ENCODE measurements at regions not wholly inside any gene's neighbourhood (a gene's known extent, or its start where the extent isn't known, plus 50 kb on each side); places are given as distances from the start of the nearest gene placed in this dataset.

- Mint-ChIP-seq H3K36me3 (ENCODE audit: low read depth) (no peaks in the 10 kb centered on the region), H3K4me1 (ENCODE audit: low read depth) (no peaks in the 10 kb centered on the region), H3K27ac (no peak overlapping the region), H3K27me3 (ENCODE audit: low read depth) (no peaks in the 10 kb centered on the region), H3K9me3 (ENCODE audit: insufficient read depth) (no peaks in the 10 kb centered on the region), H3K4me3 (no peak overlapping the region)
- no peak for DNase-seq
- POLR2A ChIA-PET: no interaction called here
- ATAC-seq: no peak
- CTCF ChIA-PET: no interaction called here
These were observed 129.3 kb upstream of the SMIM21 start for GRCh38 chr18:75556841-75557240.

- Mint-ChIP-seq H3K9me3 (ENCODE audit: insufficient read depth) (no peaks in the 10 kb centered on the region), H3K27me3 (ENCODE audit: low read depth) (no peaks in the 10 kb centered on the region), H3K27ac (no peak overlapping the region), H3K4me1 (ENCODE audit: low read depth) (no peaks in the 10 kb centered on the region), H3K4me3 (no peak overlapping the region), H3K36me3 (ENCODE audit: low read depth) (no peaks in the 10 kb centered on the region)
- ATAC-seq: no peak
- CTCF ChIA-PET: no interaction called here
- POLR2A ChIA-PET: no interaction called here
- no peak for DNase-seq
These were observed 127.2 kb upstream of the SMIM21 start for GRCh38 chr18:75554644-75555185.

GRCh38 chr18:75554176-75554575, 126.7 kb upstream of the SMIM21 start:
- ChIA-PET POLR2A (interaction anchor here (0.5 kb wide), 1 partner anchor 485 kb away, joined by 7 read pairs; no protein-coding TSS in a partner anchor), CTCF (no interaction called here)
- Mint-ChIP-seq H3K36me3 (ENCODE audit: low read depth) (no peaks in the 10 kb centered on the region), H3K4me1 (ENCODE audit: low read depth) (no peaks in the 10 kb centered on the region), H3K27me3 (ENCODE audit: low read depth) (no peaks in the 10 kb centered on the region), H3K4me3 (no peak overlapping the region), H3K27ac (no peak overlapping the region), H3K9me3 (ENCODE audit: insufficient read depth) (no peaks in the 10 kb centered on the region)
- no peak for ATAC-seq
- no peak for DNase-seq

- Mint-ChIP-seq H3K27ac (no peak overlapping the region), H3K36me3 (ENCODE audit: low read depth) (no peaks in the 10 kb centered on the region), H3K4me3 (no peak overlapping the region), H3K9me3 (ENCODE audit: insufficient read depth) (no peaks in the 10 kb centered on the region), H3K27me3 (ENCODE audit: low read depth) (no peaks in the 10 kb centered on the region), H3K4me1 (ENCODE audit: low read depth) (no peaks in the 10 kb centered on the region)
- no peak for DNase-seq
- ChIA-PET POLR2A (no interaction called here), CTCF (no interaction called here)
- no peak for ATAC-seq
These were observed 125.5 kb upstream of the SMIM21 start for GRCh38 chr18:75553021-75553420.

GRCh38 chr18:75551071-75551470, 123.6 kb upstream of the SMIM21 start:
- ChIA-PET POLR2A (no interaction called here), CTCF (no interaction called here)
- no peaks in the 10 kb centered on the region for H3K27me3 Mint-ChIP-seq (ENCODE audit: low read depth)
- H3K4me1 Mint-ChIP-seq (ENCODE audit: low read depth): no peaks in the 10 kb centered on the region
- no peaks in the 10 kb centered on the region for H3K9me3 Mint-ChIP-seq (ENCODE audit: insufficient read depth)
- no peak for ATAC-seq
- H3K36me3 Mint-ChIP-seq (ENCODE audit: low read depth): no peaks in the 10 kb centered on the region
- H3K27ac Mint-ChIP-seq: no peak overlapping the region
- H3K4me3 Mint-ChIP-seq: no peak overlapping the region
- no peak for DNase-seq

GRCh38 chr18:75548353-75548905, 120.9 kb upstream of the SMIM21 start:
- Mint-ChIP-seq H3K36me3 (ENCODE audit: low read depth) (no peaks in the 10 kb centered on the region), H3K27ac (no peak overlapping the region), H3K27me3 (ENCODE audit: low read depth) (no peaks in the 10 kb centered on the region), H3K4me3 (no peak overlapping the region), H3K9me3 (ENCODE audit: insufficient read depth) (no peaks in the 10 kb centered on the region), H3K4me1 (ENCODE audit: low read depth) (no peaks in the 10 kb centered on the region)
- CTCF ChIA-PET: no interaction called here
- no peak for ATAC-seq
- POLR2A ChIA-PET: no interaction called here
- DNase-seq: no peak

- CTCF ChIA-PET: no interaction called here
- ATAC-seq: no peak
These were observed 119.5 kb upstream of the SMIM21 start for GRCh38 chr18:75546964-75547363.

GRCh38 chr18:75545189-75545588, 117.7 kb upstream of the SMIM21 start:
- Mint-ChIP-seq H3K9me3 (ENCODE audit: insufficient read depth) (no peaks in the 10 kb centered on the region), H3K4me1 (ENCODE audit: low read depth) (no peaks in the 10 kb centered on the region), H3K27ac (no peak overlapping the region), H3K4me3 (no peak overlapping the region), H3K27me3 (ENCODE audit: low read depth) (peaks cover 7% of the 10 kb centered on the region), H3K36me3 (ENCODE audit: low read depth) (no peaks in the 10 kb centered on the region)
- ATAC-seq (no peak), DNase-seq (no peak)
- ChIA-PET POLR2A (no interaction called here), CTCF (no interaction called here)

More at GRCh38 chr18:75546964-75547363, 119.5 kb upstream of the SMIM21 start:
- Mint-ChIP-seq H3K9me3 (ENCODE audit: insufficient read depth) (no peaks in the 10 kb centered on the region), H3K36me3 (ENCODE audit: low read depth) (no peaks in the 10 kb centered on the region), H3K4me3 (no peak overlapping the region), H3K4me1 (ENCODE audit: low read depth) (no peaks in the 10 kb centered on the region), H3K27me3 (ENCODE audit: low read depth) (peaks cover 4% of the 10 kb centered on the region), H3K27ac (no peak overlapping the region)
- POLR2A ChIA-PET: no interaction called here
- no peak for DNase-seq

GRCh38 chr18:75544496-75544895, 117.0 kb upstream of the SMIM21 start:
- no peak overlapping the region for H3K27ac Mint-ChIP-seq
- POLR2A ChIA-PET: no interaction called here
- ATAC-seq: no peak
- H3K27me3 Mint-ChIP-seq (ENCODE audit: low read depth): peaks cover 7% of the 10 kb centered on the region
- CTCF ChIA-PET: no interaction called here
- H3K4me3 Mint-ChIP-seq: no peak overlapping the region
- no peaks in the 10 kb centered on the region for H3K36me3 Mint-ChIP-seq (ENCODE audit: low read depth)
- H3K4me1 Mint-ChIP-seq (ENCODE audit: low read depth): no peaks in the 10 kb centered on the region
- DNase-seq: no peak
- H3K9me3 Mint-ChIP-seq (ENCODE audit: insufficient read depth): no peaks in the 10 kb centered on the region

- ChIA-PET CTCF (no interaction called here), POLR2A (no interaction called here)
- peaks cover 7% of the 10 kb centered on the region for H3K27me3 Mint-ChIP-seq (ENCODE audit: low read depth)
- no peaks in the 10 kb centered on the region for H3K9me3 Mint-ChIP-seq (ENCODE audit: insufficient read depth)
- ATAC-seq (no peak), DNase-seq (no peak)
- H3K4me3 Mint-ChIP-seq: no peak overlapping the region
- no peaks in the 10 kb centered on the region for H3K4me1 Mint-ChIP-seq (ENCODE audit: low read depth)
- no peaks in the 10 kb centered on the region for H3K36me3 Mint-ChIP-seq (ENCODE audit: low read depth)
- H3K27ac Mint-ChIP-seq: no peak overlapping the region
These were observed 116.6 kb upstream of the SMIM21 start for GRCh38 chr18:75544051-75544481.

GRCh38 chr18:75538727-75539126, 111.2 kb upstream of the SMIM21 start:
- ChIA-PET CTCF (no interaction called here), POLR2A (no interaction called here)
- peaks cover 7% of the 10 kb centered on the region for H3K27me3 Mint-ChIP-seq (ENCODE audit: low read depth)
- no peaks in the 10 kb centered on the region for H3K36me3 Mint-ChIP-seq (ENCODE audit: low read depth)
- H3K27ac Mint-ChIP-seq: no peak overlapping the region
- DNase-seq: no peak
- no peak overlapping the region for H3K4me3 Mint-ChIP-seq
- H3K4me1 Mint-ChIP-seq (ENCODE audit: low read depth): no peaks in the 10 kb centered on the region
- no peaks in the 10 kb centered on the region for H3K9me3 Mint-ChIP-seq (ENCODE audit: insufficient read depth)
- no peak for ATAC-seq

- H3K9me3 Mint-ChIP-seq (ENCODE audit: insufficient read depth): no peaks in the 10 kb centered on the region
- H3K36me3 Mint-ChIP-seq (ENCODE audit: low read depth): no peaks in the 10 kb centered on the region
- ChIA-PET CTCF (no interaction called here), POLR2A (no interaction called here)
- DNase-seq (no peak), ATAC-seq (no peak)
- H3K4me3 Mint-ChIP-seq: no peak overlapping the region
- no peaks in the 10 kb centered on the region for H3K4me1 Mint-ChIP-seq (ENCODE audit: low read depth)
- H3K27ac Mint-ChIP-seq: no peak overlapping the region
- no peaks in the 10 kb centered on the region for H3K27me3 Mint-ChIP-seq (ENCODE audit: low read depth)
These were observed 106.4 kb upstream of the SMIM21 start for GRCh38 chr18:75533950-75534349.

GRCh38 chr18:75533209-75533608, 105.7 kb upstream of the SMIM21 start:
- H3K36me3 Mint-ChIP-seq (ENCODE audit: low read depth): no peaks in the 10 kb centered on the region
- H3K9me3 Mint-ChIP-seq (ENCODE audit: insufficient read depth): no peaks in the 10 kb centered on the region
- POLR2A ChIA-PET: no interaction called here
- CTCF ChIA-PET: no interaction called here
- no peak for ATAC-seq
- H3K27ac Mint-ChIP-seq: no peak overlapping the region
- H3K4me3 Mint-ChIP-seq: no peak overlapping the region
- H3K4me1 Mint-ChIP-seq (ENCODE audit: low read depth): no peaks in the 10 kb centered on the region
- DNase-seq: no peak
- H3K27me3 Mint-ChIP-seq (ENCODE audit: low read depth): no peaks in the 10 kb centered on the region
